HK-2 (cell line): ENCODE measurements at regions not wholly inside any gene's neighbourhood (a gene's known extent, or its start where the extent isn't known, plus 50 kb on each side); places are given as distances from the start of the nearest gene placed in this dataset.
"Not testable (repeated sequence)": the region's sequence is repeated elsewhere in the genome, so short reads cannot be mapped to it uniquely, and the experiment has no call there.

Experiments used
- DNase-seq: peaks from one replicate; pipeline ENCODE4 v3.0.0-alpha.2; 2018; ENCODE audit not compliant: unreplicated experiment

DNA sequence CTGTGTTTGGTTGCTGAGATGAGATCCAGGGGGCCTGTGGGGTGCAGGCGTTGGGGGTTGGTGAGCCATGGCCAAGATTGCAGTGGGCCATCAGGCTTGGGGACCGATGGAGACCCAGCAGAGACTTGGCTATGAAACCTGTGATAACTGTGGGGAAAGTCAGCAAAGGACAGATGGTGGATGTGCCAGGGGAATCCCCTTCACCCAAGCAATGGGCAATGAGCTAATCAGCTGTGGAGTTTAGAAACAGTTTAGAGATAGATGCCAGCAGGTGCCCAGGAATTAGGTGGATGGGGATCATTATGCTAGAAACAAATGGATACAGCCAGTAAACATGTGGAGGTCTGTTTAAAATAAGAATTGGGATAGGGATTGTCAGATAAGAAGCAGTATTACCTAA, 151.4 kb upstream of the FERD3L start:
- DNase-seq = no peak

DNA sequence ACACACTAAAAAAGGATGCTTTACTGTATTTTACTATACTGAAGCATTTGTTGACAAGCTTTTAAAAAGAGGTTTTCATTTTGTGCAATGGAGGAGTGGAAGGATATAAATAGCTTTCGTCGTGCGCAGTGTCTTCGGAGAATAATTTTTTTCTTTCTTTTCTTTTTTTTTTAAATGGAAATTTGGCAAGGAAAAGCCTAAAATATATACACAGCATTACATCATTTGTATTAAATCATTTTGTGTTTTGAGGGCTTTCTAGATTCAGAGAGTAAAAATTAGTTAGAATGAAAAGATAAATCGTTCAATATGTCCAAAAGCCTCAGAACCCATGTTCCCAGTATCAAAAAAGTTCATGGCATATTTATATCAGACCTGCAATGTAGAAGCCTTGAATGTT, 150.2 kb upstream of the FERD3L start:
- no peak for DNase-seq

DNA sequence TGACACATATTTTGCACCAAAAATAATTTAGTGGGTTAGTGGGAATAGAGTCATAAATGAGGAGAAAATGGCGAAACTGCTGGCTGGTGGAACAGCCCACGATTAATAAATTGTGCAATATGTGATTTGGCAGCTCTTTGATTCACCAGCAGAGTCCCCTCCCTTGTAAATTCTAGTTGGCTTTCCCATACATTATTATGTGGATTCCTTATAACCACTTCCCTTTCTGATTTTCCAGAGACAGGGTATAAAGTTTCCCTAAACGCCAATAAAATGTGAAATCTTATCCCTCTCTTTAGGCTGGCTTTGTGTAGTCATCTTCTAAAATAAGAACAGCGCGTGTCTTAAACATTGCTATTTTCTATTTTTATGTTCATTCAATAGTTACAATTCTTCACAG, 149.4 kb upstream of the FERD3L start:
- DNase-seq = no peak

DNA sequence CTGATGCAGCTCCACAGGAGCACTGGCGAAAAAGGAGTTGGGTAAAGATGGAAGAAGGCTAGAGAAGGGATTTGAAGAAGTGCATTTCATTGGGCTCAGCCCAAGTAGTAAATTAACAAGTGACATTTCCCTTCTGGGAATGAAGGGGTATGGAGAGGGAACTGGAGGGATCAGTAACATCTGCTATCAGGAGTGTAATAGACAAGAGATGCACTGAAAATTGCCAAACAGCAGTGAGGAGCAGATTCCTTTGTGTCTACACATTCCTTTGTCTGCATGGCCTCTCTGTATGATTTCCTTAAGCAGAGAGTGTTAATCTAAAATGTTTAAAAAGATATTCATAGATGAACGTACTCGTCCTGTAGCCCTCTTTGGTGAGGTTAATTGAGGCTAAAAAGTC, 148.2 kb upstream of the FERD3L start:
- no peak for DNase-seq

DNA sequence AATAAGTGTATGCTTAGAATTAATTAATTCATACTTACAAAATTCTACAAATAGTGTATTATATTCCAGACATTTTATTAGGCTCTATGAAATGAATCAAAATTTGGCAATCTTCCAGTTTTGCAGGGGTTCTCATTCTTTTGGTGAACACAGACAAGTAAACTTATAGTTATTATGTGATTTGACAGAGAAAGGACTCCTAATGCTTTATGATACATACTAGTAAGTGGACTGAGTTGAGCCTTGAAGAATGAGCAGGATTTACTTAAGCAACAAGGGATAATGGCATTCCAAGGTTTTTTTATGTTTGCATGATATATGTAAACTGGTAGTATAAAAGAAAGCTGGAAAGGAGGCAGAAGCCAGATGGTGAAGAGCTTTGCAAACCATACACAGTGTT, 145.7 kb upstream of the FERD3L start:
- no peak for DNase-seq

DNA sequence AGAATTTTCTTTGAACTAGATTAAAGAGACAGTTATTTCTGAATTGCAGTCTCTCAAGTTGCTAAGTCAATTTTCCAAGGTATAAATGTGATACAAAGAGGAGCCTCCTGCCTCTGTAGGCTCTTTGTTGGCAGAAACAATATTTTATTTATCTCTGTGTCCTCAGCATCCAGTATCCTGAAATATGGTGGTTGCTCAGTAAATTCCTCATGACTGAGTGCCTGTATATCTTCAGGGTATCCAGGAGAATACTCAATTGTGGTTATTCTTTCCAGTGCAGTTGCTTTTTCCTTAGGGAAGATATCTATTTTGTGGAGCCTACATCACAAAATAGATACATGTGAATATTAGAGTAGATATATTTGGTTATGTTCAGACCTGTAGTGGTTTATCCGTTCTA, 144.8 kb upstream of the FERD3L start:
- DNase-seq = no peak

DNA sequence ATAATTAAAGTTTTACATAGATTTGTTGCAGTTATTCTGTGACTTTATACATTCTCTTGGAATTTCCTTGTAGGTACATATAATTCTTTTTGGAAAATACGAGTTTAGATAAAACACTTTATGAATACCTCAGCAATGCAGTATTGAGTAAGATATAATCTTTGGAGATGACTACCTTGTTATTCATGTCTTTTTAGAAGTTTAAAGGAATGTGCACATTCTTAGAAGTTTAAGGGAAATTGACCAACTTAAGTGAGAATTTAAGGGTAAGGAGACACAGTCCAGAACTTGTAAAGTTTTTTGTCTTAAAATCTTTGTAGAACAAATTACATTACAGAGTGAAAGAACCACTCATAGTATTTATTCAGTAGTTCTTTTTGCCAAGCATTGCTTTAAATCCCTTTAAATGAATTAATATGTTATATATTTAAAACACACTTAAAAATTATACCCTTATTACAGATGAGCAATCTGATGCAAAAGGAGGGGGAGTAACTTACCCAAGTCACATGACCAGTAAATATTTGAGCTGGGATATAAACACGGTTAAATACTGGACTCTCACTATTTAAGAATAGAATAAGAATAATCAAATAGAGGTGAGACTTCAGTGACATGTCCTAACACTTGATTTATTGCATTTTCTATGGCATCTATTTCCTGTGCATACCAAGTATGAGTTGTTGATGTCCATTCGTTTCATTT, 139.5 kb upstream of the FERD3L start:
- no peak for DNase-seq

DNA sequence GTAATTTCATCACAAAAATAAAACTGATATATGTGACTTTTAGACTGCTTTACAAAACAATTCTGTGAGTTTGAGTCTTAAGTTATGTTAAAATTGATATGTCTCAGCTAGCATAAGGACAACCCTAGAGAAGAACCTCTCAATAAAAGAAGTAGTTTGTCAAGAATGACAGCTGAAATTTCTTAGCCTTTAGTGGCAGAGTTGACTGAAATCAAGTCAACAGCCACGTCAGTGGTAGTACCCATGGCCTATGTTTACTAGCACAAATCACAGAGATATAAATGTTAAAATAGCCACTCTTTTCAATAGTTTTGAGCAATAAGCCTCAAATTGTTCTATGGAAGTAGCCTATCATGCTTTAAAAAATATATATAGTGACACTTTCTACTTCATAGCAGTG, 138.9 kb upstream of the FERD3L start:
- no peak for DNase-seq

DNA sequence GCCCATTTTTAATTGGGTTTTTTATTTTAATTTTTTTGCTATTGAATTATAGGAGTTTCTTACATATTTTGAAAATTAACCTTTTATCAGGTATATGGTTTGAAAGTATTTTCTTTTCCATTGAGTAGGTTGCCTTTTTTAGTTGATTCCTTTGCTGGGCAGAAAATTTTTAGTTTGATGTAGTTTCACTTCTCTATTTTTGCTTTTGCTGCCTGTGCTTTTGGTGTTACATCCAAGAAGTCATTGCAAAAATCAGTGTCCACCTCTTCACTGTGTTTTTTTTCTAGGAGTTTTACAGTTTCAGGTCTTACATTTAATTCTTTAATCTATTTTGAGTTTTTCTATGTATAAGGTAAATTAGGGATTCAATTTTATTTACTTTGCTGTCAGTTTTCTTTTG, 129.8 kb upstream of the FERD3L start:
- DNase-seq = no peak

DNA sequence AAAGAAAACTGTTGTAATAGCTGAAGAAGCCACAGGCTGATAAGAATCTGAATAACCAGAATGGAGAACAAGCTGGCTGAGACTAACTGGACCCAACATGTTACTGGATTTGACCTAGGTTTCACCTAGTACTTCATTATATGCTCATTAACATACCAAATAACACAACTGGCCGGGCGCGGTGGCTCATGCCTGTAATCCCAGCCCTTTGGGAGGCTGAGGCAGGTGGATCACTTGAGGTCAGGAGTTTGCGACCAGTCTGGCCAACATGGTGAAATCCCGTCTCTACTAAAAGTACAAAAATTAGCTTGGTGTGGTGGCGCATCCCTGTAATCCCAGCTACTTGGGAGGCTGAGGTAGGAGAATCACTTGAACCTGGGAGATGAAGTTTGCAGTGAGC, 127.1 kb upstream of the FERD3L start:
- not testable (repeated sequence) for DNase-seq

DNA sequence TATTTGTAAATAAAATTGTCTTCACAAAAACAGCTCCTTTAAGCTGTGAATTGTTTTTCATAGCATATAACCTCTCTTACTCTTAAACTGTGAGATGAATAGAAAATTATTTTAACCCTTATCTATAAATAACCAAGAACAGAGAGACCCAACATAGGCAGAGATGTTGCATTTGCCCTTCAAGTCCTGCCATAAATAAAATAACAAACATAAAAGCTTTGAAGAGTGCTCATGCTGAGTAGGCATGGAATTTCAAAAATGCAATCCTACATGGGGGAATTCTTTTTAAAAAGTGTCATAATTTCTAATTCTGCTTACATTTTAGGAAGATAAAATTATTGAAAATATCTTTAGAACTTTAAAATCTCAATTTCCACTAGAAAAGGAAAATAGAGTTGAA, 124.1 kb upstream of the FERD3L start:
- no peak for DNase-seq

DNA sequence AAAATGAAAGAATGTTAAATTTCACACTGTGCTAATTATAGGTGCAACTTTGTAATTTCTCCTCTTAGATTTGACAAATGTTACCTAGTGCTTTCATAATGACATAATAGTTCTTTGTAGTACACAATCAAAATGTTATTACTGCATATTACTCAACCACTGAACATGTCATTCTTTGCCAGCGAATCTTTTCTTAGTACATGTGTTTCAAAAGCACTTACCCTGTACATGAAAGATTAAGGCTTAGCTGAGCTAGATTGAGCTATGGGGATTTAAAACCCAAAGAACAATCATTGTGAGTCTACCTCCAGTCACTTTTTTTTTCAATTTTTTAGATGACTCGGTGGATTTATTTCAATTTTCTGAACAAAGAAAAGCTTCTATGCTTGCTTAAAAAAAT, 123.5 kb upstream of the FERD3L start:
- no peak for DNase-seq

DNA sequence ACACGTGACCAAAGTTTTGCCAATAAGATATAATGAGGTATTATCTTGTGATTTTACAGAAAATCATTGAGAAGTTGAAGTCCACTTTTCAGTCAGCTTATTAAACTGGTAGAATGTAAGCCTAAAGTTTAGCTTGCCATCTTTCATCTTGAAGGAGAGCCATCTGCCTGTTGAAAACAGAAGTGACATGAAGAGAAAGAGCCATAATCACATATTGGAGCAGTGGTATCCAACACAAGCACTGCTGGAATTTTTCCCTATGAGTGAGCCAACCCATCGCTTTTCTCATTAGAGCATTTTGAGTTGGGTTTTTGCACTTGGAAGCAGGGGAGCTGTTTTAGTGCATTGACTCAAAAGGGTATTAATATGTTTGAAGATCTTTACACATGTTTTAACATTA, 117.6 kb upstream of the FERD3L start:
- DNase-seq = no peak

DNA sequence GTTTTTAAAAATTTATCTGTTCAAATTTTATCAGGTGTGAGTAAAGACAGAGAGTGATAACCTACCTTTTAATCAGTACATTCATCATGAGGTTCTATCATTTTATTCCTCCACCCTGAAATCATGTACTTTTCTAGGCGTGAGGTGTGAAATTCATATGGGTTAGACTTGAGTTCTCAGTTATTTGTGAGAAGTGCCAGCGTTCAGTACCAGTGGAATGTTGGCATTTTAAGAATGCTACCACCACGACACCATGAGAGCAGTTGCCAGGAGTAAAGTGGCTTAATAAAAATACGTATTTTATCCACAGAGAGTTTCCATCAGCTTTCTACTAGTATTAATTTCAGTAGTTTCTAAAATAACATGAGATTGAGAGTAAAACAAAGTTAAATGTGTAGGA, 104.1 kb upstream of the FERD3L start:
- DNase-seq = no peak

DNA sequence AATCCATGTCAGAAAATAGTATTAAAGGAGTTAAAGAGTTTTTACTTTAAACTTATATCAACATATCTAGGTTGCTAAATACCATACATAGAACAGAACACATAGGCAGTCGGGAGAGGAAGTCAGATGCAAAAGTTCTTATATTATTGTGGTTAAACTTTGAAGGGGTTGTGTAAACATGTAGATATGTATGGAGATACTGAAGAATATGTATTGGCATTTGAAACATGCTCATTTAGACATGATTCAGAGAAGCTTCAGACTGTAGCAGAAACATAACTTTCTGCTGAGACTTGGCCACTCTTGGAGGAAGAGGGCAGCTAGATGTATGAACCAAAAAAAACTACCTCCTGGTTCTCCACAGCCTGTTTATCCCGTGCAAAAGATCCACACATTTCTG, 103.5 kb upstream of the FERD3L start:
- DNase-seq = no peak

DNA sequence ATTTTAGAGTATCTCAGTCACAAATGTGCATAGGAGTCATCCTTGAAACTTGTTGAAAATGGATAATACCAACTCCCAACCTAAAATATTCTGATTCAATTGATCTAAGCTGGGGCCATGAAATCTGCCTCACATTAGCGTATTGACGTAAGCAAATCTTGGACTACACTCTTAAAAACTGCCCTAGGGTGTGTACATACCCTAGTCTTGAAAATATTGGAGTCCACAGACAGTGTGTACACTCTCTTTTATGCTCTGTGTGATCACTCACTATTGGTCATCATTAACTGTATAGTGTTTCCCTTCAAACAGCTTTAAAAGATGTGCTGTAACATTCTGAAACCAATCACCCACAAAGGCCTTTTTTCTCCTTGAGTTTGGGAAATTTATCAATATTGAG, 102.9 kb upstream of the FERD3L start:
- no peak for DNase-seq

DNA sequence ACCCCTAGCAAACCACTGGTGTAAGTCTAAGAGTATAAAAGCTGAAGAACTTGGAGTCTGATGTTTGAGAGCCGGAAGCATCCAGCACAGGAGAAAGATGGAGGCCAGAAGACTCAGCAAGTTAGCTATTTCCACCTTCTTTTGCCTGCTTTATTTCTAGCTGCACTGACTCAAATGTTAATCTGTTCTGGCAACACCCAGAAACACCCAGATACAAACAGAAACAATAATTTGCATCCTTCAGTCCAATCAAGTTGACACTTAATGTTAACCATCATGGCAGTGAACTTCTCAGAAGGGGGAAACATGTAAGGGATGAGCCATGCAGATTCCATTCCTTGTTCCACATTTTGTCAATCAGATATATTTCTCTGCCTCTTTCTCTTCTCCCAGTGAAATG, 101.8 kb upstream of the FERD3L start:
- no peak for DNase-seq

DNA sequence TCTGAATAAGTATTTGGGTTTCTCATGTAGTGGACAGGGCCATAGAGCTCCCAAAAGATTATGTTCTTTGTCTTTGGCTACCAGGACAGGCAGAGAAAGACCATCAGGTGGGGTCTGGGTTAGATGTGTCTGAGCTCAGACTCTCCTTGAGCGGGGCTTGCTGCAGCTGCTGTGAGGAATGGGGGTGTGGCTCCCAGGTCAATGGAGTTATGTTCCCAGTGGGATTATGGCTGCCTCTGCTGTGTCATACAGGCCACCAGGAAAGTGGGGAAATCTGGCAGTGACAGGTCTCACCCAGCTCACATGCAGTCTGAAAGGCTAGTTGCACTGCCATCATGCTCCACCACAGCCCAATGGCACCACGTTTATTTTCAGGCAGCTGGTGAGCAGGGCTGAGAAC, 97.0 kb upstream of the FERD3L start:
- DNase-seq = no peak

DNA sequence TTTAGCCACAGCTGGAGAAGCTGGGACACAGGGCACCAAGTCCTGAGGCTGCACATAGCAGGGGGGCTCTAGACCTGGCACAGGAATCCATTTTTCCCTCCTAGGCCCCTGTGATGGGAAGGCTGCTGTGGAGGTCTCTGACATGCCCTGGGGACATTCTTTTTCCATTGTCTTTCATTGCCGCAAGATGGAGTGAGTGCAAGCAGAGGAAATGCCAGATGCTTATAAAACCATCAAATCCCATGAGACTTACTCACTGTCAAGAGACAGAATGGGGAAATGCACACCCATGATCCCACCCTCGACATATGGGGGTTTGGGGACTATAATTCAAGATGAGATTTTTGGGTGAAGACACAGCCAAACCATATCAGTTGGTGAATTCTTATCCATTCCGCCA, 94.7 kb upstream of the FERD3L start:
- no peak for DNase-seq

DNA sequence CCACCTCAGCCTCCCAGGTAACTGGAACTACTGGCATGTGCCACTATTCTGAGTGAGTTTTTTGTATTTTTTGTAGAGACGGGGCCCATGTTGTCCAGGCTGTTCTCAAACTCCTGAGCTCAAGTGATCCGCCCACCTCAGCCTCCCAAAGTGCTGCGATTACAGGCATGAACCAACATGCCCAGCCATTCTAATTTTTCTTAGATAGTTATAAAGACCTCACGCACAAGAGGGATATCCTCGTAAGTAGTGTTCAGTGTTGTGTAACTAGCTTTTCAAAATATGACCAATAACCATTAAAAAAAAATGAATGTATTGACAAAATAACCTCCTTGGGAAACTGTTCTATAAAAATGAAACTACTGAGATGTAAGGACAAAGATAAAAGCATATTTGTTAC, 90.5 kb upstream of the FERD3L start:
- no peak for DNase-seq

DNA sequence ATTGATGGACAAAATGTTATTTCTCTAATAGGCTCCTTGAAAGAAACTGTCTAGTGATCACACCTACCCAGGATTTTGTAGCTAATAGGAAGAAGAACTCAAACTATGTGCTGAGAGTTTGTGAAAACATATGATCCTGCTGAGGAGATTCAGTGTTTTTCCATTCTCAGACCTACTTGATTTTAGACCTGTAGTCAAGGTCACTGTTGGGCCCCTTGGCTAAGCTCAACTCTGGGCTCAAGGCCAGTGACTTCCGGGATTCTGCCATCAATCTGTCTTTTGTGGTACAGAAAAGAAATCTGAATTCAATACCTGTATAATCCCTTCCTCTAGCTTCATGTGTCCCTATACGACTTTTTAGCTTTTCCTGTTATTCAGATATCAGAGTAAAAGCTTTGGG, 79.7 kb upstream of the FERD3L start:
- no peak for DNase-seq

DNA sequence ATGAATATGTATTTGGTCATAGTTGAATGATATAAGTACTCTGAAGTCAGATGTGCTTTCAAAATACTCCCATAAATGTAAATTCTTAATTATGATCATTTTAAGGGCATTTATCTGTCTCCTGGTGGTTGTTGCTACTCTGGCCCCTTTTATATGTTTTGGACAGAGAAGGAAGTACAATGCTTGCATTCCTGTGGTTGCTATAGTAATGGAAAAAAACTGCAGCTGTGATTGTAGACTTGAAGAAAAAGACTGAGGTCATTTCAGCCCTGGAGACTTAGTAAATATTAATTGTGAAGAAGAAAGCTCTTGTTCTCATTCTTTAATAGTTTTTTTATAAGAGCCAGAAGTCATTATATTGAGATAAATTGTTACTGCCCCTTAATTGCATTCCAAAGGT, 70.2 kb upstream of the FERD3L start:
- no peak for DNase-seq

DNA sequence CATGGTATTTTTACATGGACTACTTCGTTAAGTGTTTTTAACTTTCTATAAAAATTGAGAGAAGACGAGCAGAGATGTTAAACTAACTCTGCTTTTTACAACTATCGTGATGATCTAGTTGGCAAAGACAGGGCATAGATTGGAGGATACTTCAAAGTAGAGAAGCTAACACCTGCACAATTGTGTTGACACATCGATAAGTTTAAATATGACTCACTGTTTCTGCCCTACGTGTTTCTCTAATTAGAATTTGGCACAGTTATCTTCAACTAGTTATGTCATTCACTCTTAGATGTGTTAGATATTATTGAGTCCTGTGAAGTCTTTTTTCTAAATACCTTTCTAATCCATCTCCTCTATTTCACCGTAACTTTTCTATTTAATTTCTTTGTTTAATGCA, 68.5 kb upstream of the FERD3L start:
- no peak for DNase-seq

DNA sequence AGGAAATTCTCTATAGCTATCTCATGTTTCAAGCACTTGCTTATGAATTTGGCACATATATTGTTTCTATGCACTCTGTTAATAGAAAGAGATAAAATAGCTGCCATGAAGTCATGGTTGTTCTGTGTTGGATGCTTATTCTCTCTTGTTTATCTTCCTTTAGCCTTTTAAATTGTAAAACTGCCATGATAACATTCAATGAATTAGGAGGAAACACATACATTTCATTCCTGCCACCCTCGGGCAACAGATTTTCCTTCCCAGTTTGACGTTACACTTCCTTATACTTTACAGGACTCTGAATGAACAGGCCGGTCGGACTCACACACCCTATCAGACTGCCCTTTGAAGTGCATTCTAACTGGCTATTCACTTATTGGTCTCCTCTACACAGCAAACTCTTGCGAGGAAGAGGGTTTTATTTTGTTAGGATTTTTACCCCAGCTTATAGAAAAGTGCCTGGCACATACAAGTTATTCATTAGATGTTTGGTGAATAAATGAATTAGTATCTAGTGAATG, 65.7 kb upstream of the FERD3L start:
- no peak for DNase-seq
